HCT116 (cell line): ENCODE measurements at regions not wholly inside any gene's neighbourhood (a gene's known extent, or its start where the extent isn't known, plus 50 kb on each side); places are given as distances from the start of the nearest gene placed in this dataset.

Source experiments
- ATAC-seq: fragments of 200-7000 bp; cut with Tn5 transposase; 2 replicates; pipeline ENCODE4 v1.9.1; 2020; ENCODE audit warnings: mild to moderate bottlenecking, moderate library complexity
- BruUV-seq: library from RNA; stranded (reverse); fragments of 400-500 nt; replicated peaks from 2 replicates; lab custom pipeline; 2021; lab: Mats Ljungman, UMichigan
- CTCF ChIA-PET: fragments of 300-600 bp; sonication (Branson Sonifier 250); formaldehyde crosslinking; loops from one replicate; lab custom pipeline; 2021; ENCODE audit warnings: antibody characterized with exemption; lab: Charles Lee
- POLR2A ChIA-PET: fragments of 300-600, 350-600 bp; sonication (Branson Sonifier 250); formaldehyde crosslinking; loops from one replicate; lab custom pipeline; 2021; ENCODE audit warnings: antibody characterized with exemption; lab: Charles Lee
- RAD21 ChIA-PET, 2 experiments: fragments of 300-600 bp; sonication (Branson Sonifier 250); formaldehyde crosslinking; loops; one replicate each; lab custom pipeline; 2023; ENCODE audit warnings: low total read pairs in 2 of 2; ENCODE audit not compliant: uncharacterized antibody in 2 of 2, unreplicated experiment in 2 of 2, low non-redundant PET in 1 of 2; lab: Charles Lee
- DNase-seq: peaks from one replicate; pipeline ENCODE4 v3.0.0-alpha.2; 2010; ENCODE audit warnings: low read depth, low spot score
- H2AFZ ChIP-seq: fragments of 200-600 bp; shearing (Covaris generic), sonication (generic); 2 replicates; pipeline ENCODE4 v1.6.1; 2017; ENCODE audit warnings: low read depth, mixed run types, mixed read lengths, antibody characterized with exemption, low read length; ENCODE audit not compliant: poor library complexity, severe bottlenecking
- H3K27ac ChIP-seq: 2 replicates; pipeline ENCODE4 v1.5.1; 2012; ENCODE audit warnings: low read depth, low read length
- H3K27me3 ChIP-seq: fragments of 200-600 bp; sonication (generic); 2 replicates; pipeline ENCODE4 v1.6.1; 2016; ENCODE audit warnings: mixed run types, low read length, mixed read lengths; ENCODE audit not compliant: insufficient read depth
- H3K36me3 ChIP-seq, 2 experiments: fragments of 200-500 bp in 1 of 2; fragments of 200-600 bp in 1 of 2; sonication (Bioruptor generic) in 1 of 2; sonication (generic) in 1 of 2; 2 replicates each; pipeline versions ENCODE4 v1.5.1 to v1.6.1; 2014 to 2016; ENCODE audit warnings: low read length in 2 of 2, inconsistent platforms in 1 of 2, mixed read lengths in 1 of 2, mixed run types in 1 of 2; ENCODE audit not compliant: insufficient read depth in 2 of 2, control insufficient read depth in 1 of 2
- H3K4me1 ChIP-seq, 2 experiments: fragments of 200-600 bp in 1 of 2; sonication (generic) in 1 of 2; 2 replicates each; pipeline versions ENCODE4 v1.5.1 to v1.6.1; 2012 to 2017; ENCODE audit warnings: low read length in 2 of 2, inconsistent platforms in 1 of 2, mild to moderate bottlenecking in 1 of 2, mixed read lengths in 1 of 2, mixed run types in 1 of 2, moderate library complexity in 1 of 2; ENCODE audit not compliant: insufficient read depth in 2 of 2, control insufficient read depth in 1 of 2
- H3K4me2 ChIP-seq: fragments of 200-600 bp; sonication (generic); 2 replicates; pipeline ENCODE4 v1.6.1; 2017; ENCODE audit warnings: mixed run types, low read length, mixed read lengths
- H3K4me3 ChIP-seq, 2 experiments: fragments of 200-600 bp in 1 of 2; sonication (generic) in 1 of 2; replicated peaks in 1 of 2; 2 replicates each; pipeline ENCODE4 v1.5.1; 2011 to 2016; ENCODE audit warnings: low read length in 2 of 2, control low read depth in 1 of 2, low read depth in 1 of 2, mild to moderate bottlenecking in 1 of 2, mixed read lengths in 1 of 2, mixed run types in 1 of 2
- H3K79me2 ChIP-seq: fragments of 200-600 bp; sonication (generic); 2 replicates; pipeline ENCODE4 v1.6.1; 2017; ENCODE audit warnings: mild to moderate bottlenecking, mixed run types, low read length, moderate library complexity, mixed read lengths; ENCODE audit not compliant: insufficient read depth
- H3K9ac ChIP-seq: fragments of 200-600 bp; sonication (generic); 2 replicates; pipeline ENCODE4 v1.6.1; 2016; ENCODE audit warnings: low read length, mixed read lengths
- H3K9me2 ChIP-seq: fragments of 200-600 bp; sonication (generic), shearing (Covaris generic); 2 replicates; pipeline ENCODE4 v1.6.1; 2017; ENCODE audit warnings: mixed run types, mild to moderate bottlenecking, moderate library complexity; ENCODE audit not compliant: insufficient read depth
- H3K9me3 ChIP-seq, 2 experiments: fragments of 200-500 bp in 1 of 2; fragments of 200-600 bp in 1 of 2; sonication (Bioruptor generic) in 1 of 2; sonication (generic) in 1 of 2; 2 replicates each; pipeline ENCODE4 v1.6.1; 2014 to 2017; ENCODE audit warnings: low read length in 2 of 2, mixed read lengths in 2 of 2, inconsistent platforms in 1 of 2, low read depth in 1 of 2, mild to moderate bottlenecking in 1 of 2, mixed run types in 1 of 2, moderate library complexity in 1 of 2; ENCODE audit not compliant: control insufficient read depth in 1 of 2, insufficient read depth in 1 of 2
- H4K20me1 ChIP-seq: fragments of 200-600 bp; sonication (generic), shearing (Covaris generic); 2 replicates; pipeline ENCODE4 v1.6.1; 2017; ENCODE audit warnings: mixed run types, mild to moderate bottlenecking, moderate library complexity; ENCODE audit not compliant: insufficient read depth
- ATF3 ChIP-seq: IDR thresholded peaks from 2 replicates; pipeline ENCODE4 v1.6.1; 2012
- CBX3 ChIP-seq: IDR thresholded peaks from 2 replicates; pipeline ENCODE4 v1.6.1; 2012; ENCODE audit warnings: low read depth
- ELF1 ChIP-seq: IDR thresholded peaks from 2 replicates; pipeline ENCODE4 v1.6.1; 2012; ENCODE audit warnings: low read depth, borderline replicate concordance
- JUND ChIP-seq: IDR thresholded peaks from 2 replicates; pipeline ENCODE4 v1.6.1; 2012
- REST ChIP-seq: IDR thresholded peaks from 2 replicates; pipeline ENCODE4 v1.6.1; 2012; ENCODE audit warnings: low read depth
- SP1 ChIP-seq: IDR thresholded peaks from 2 replicates; pipeline ENCODE4 v1.6.1; 2012; ENCODE audit warnings: low read depth
- SRF ChIP-seq: IDR thresholded peaks from 2 replicates; pipeline ENCODE4 v1.6.1; 2012; ENCODE audit warnings: low read depth
- ZBTB33 ChIP-seq: IDR thresholded peaks from 2 replicates; pipeline ENCODE4 v1.6.1; 2011; ENCODE audit warnings: mild to moderate bottlenecking, low read length, moderate library complexity; ENCODE audit not compliant: insufficient replicate concordance; ENCODE audit errors: extremely low read depth
- ZFX ChIP-seq: fragments of 450-650 bp; IDR thresholded peaks from 2 replicates; pipeline ENCODE4 v1.6.1; 2017
- intact Hi-C: fragments of 100-400 bp; cut with micrococcal nuclease; formaldehyde crosslinking; loops from 2 replicates; pipeline ENCODE4 v1.10.0; 2022
- TF ChIP-seq, protein P1 (sequence below), 3 experiments: fragments of 200-600 bp in 1 of 3; sonication (generic) in 1 of 3; IDR thresholded peaks in 2 of 3; conservative IDR thresholded peaks in 1 of 3; 2 replicates each; pipeline ENCODE4 v1.5.1; 2012 to 2017; ENCODE audit warnings: low read depth in 2 of 3, low read length in 2 of 3, antibody characterized with exemption in 1 of 3, borderline replicate concordance in 1 of 3, control low read depth in 1 of 3, mild to moderate bottlenecking in 1 of 3, mixed read lengths in 1 of 3, mixed run types in 1 of 3, moderate library complexity in 1 of 3; ENCODE audit not compliant: insufficient read depth in 1 of 3

DNA sequence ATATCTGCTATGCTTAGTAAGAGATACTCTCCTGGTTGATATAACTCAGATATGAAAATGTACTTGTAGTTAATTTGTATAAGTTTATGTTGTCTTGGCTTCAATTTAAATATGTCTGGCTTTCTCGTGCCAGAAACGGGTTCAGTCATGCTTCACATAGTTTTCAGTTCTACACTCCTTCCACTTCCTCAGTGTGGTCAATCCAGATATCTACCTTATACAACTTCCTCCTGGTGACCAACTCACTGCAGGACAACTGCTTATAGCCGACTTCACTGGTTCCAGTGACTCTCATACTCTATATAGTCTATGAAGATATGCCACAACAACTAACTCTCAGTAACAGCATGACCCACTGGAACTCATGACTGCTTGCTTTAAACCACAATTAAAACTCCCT, 690.4 kb downstream of the SLCO4C1 start:
- ChIA-PET POLR2A (no interaction called here), RAD21 (no interaction called here), CTCF (no interaction called here)
- H2AFZ ChIP-seq = no peak overlapping the region
- no peaks in the 10 kb centered on the region for H3K27me3 ChIP-seq
- H3K9me3 ChIP-seq = no peaks in the 10 kb centered on the region
- no peak overlapping the region for H3K4me2 ChIP-seq
- no peaks in the 10 kb centered on the region for H4K20me1 ChIP-seq
- no peak overlapping the region for H3K27ac ChIP-seq
- no peak overlapping the region for H3K9ac ChIP-seq
- TF ChIP-seq ZBTB33 = no peak
- no peak for TF ChIP-seq ATF3
- no peaks in the 10 kb centered on the region for H3K36me3 ChIP-seq
- ATAC-seq (no peak), DNase-seq (no peak)
- intact Hi-C loops = no loop called here
- BruUV-seq = no TSS peak
- no peaks in the 10 kb centered on the region for H3K9me2 ChIP-seq
- H3K4me1 ChIP-seq = no peaks in the 10 kb centered on the region
- H3K4me3 ChIP-seq = no peak overlapping the region
- no peaks in the 10 kb centered on the region for H3K79me2 ChIP-seq

GRCh38 chr5:101600614-101601013, 695.5 kb downstream of the SLCO4C1 start:
- no TSS peak for BruUV-seq
- CTCF ChIA-PET = no interaction called here
- POLR2A ChIA-PET = no interaction called here
- TF ChIP-seq JUND = no peak
- no peak for TF ChIP-seq ZFX
- TF ChIP-seq, protein P1, sequence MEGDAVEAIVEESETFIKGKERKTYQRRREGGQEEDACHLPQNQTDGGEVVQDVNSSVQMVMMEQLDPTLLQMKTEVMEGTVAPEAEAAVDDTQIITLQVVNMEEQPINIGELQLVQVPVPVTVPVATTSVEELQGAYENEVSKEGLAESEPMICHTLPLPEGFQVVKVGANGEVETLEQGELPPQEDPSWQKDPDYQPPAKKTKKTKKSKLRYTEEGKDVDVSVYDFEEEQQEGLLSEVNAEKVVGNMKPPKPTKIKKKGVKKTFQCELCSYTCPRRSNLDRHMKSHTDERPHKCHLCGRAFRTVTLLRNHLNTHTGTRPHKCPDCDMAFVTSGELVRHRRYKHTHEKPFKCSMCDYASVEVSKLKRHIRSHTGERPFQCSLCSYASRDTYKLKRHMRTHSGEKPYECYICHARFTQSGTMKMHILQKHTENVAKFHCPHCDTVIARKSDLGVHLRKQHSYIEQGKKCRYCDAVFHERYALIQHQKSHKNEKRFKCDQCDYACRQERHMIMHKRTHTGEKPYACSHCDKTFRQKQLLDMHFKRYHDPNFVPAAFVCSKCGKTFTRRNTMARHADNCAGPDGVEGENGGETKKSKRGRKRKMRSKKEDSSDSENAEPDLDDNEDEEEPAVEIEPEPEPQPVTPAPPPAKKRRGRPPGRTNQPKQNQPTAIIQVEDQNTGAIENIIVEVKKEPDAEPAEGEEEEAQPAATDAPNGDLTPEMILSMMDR (IDR thresholded peaks at IDR 0.05 in 2 of 3, conservative IDR thresholded peaks at IDR 0.05 in 1 of 3; ENCODE audit: borderline replicate concordance in 1 of 3, insufficient read depth in 1 of 3, low read depth in 2 of 3, low read length in 2 of 3) = no peak
- no peak for TF ChIP-seq SRF
- TF ChIP-seq ELF1 = no peak
- TF ChIP-seq ZBTB33 = no peak
- TF ChIP-seq CBX3 = no peak
- no peak for TF ChIP-seq SP1
- no peak for TF ChIP-seq REST

More at GRCh38 chr5:101600614-101601013, 695.5 kb downstream of the SLCO4C1 start:
- DNase-seq (no peak), ATAC-seq (no peak)
- Histone ChIP-seq H3K36me3 (no peaks in the 10 kb centered on the region), H3K4me1 (no peaks in the 10 kb centered on the region), H3K4me3 (no peak overlapping the region), H3K79me2 (no peaks in the 10 kb centered on the region), H4K20me1 (no peaks in the 10 kb centered on the region), H3K9me2 (no peaks in the 10 kb centered on the region; the same call in 1 of the 2 replicates), H3K27me3 (no peaks in the 10 kb centered on the region), H3K27ac (no peak overlapping the region), H3K4me2 (no peak overlapping the region), H3K9me3 (no peaks in the 10 kb centered on the region), H3K9ac (no peak overlapping the region), H2AFZ (no peak overlapping the region)
- intact Hi-C loops = no loop called here
- RAD21 ChIA-PET = no interaction called here
